Dedifferentiated amniotic fluid mesenchymal stem cell (primary cell): ENCODE measurements at regions not wholly inside any gene's neighbourhood (a gene's known extent, or its start where the extent isn't known, plus 50 kb on each side); places are given as distances from the start of the nearest gene placed in this dataset.
"Not testable (repeated sequence)": the region's sequence is repeated elsewhere in the genome, so short reads cannot be mapped to it uniquely, and the experiment has no call there.

Experiments
- DNase-seq: peaks from one replicate; pipeline ENCODE4 v3.0.0-alpha.2; 2016; ENCODE audit errors: extremely low spot score

DNA sequence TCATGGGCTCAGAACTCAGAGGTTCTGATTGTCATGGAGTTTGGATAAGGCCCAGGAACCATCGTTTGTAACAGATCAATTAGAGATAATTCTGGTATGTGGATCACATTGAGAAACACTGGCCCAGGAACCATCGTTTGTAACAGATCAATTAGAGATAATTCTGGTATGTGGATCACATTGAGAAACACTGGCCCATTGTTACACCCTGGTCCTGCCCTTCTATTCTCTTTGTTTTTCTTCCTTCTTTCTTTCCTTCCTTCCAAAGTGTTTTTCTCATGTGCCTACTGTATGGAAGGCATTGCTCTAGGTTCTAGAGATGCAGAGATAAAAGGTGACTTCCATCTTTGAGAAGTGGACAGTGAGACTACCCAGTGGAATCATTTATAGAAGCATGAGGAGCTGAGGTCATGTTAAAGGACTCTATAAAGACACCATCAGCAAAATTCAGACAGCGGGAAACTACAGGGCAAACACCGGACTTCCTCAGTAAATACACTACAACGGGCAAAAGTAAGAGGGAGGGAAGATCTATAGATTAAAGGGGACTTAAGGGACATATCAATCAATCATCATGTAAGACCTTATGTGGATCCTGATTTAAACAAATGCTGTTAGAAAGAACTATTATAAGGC, 153.8 kb downstream of the UNC5CL start:
- no peak for DNase-seq

DNA sequence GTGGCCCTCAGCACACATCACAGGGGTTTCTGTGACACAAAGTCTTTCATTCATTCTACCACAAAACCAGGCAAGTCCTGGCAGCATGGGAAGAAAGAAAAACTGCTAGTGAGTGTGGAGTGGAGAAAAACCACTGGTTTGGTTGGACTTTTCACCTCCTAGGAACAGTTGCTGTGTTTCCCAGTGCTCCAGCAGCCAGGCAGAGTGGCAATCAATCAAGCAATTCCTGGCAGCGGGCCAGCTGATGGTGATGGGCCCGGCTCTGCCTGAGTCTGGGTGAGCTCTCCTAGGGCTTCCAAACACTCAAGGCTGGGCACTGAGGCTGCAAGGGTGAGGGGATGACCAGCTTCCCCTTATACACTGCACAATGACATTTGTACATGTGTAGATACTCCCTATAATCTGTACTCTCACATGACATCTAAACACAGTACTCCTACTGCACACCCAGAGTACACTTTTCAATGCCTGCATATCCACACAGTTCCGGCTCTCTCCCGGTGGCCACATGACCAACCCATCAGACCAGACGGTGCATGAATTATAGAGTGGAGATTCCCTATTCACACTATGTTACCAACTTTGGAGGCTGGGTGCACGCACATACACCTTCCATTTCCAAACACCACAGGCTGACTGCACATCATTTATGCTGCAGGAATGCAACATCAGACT, 156.6 kb downstream of the UNC5CL start:
- DNase-seq: no peak

DNA sequence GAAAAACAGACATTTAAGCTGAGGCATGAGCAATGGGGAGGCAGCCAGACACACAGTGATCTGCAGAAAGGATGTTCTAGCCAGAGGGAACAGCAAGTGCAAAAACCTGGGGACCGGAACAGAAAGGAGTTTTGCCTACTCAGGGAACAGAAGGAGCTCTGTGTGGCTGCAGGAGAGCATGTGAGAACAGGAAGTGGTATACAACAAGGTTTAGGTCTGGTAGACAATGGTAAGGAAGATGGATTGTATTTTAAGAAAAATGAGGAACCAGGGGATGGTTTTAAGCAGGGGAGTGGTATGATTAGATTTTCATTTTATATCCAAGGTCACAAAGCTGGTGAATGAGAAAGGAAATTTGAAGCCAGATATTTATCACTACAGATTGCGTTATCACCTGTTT, 157.5 kb downstream of the UNC5CL start:
- DNase-seq: no peak

DNA sequence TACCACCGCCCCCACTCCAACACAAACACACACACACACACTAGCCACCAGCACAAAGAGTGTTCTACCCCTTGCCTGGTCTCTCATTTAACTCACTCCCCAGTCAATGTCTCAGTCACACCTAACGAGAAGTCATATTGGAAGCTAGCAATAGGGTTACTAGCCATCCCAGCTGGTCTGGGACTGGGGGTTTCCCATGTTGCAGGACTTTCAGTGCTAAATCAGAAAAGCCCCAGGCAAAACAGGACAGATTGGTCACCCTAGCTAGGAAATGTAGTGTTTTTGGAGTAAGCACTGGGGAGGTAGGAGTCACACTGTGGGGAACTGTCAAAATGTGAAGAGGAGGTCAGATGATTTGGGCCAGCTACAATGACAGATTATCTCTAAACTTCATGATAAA, 158.1 kb downstream of the UNC5CL start:
- no peak for DNase-seq

DNA sequence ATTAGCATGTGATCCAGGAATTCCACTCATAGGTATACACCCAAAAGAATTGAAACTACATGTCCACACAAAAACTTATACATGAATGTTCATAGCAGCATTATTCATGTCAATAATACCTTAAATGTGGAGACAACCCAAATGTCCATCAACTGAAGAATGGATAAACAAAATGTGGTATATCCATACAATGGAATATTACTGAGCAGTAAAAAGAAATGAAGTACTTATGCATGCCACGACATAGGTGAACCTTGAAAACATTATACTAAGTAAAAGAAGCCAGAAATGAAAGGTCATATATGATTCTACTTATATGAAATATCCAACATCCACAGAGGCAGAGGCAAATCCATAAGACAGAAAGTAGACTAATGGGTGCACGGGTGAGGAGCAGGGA, 159.9 kb downstream of the UNC5CL start:
- no peak for DNase-seq

DNA sequence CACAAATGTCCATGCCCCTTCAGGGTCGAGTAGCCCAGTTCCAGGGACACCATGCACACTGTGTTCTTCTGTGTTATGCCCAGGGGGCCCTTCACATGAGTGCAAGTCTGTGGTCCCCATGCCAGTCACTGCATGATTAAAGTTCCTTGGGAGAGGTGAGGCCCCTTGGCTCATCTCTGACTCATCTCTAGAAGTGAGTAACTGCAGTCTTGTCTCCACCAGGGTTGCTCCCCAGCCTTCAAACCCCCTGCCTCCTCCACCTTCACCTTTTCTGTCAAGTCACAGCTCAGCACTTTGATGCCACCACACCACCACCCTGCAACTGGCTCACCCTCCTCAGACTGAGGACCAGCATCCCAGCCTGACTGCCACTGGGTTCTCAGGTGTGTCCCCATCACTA, 161.7 kb downstream of the UNC5CL start:
- DNase-seq: no peak

DNA sequence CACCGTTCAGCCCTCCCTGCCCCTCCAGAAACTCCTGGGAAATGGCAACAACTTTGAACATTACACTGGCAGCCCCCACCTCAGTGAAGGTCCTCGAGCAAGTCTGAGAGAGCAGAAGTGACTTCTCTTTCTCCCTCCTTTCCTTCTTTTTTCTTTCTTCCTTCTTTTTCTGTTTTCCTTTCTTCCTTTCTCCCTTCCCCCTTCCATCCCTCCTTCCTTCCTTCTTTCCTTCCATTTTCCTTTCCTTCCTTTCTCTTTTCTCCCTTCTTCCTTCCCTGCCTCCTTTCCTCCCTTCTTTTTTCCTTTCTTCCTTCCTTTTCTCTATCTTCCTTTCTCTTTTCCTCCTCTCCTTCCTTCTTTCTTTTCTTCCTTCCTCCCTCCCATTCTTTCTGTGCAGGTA, 162.7 kb downstream of the UNC5CL start:
- DNase-seq: no peak

DNA sequence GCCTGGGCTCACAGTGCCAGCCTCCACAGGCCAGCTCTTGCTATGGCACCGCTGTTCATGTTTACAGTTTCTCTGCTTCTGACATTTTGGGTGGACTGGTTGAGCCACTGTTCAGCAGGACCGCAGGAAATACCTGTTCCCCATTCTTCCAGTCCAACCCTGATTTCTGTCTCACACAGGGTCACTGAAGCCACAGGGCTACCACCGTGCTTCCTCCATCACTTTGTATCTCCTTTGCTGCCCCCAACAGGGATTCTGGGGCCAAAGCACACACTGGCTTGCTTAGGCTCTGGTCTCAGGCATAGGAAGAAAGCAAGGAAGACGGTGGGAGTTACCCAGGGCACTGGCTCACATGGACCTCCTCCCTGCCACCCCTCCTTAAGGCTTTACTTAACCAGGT, 164.5 kb downstream of the UNC5CL start:
- DNase-seq: no peak

DNA sequence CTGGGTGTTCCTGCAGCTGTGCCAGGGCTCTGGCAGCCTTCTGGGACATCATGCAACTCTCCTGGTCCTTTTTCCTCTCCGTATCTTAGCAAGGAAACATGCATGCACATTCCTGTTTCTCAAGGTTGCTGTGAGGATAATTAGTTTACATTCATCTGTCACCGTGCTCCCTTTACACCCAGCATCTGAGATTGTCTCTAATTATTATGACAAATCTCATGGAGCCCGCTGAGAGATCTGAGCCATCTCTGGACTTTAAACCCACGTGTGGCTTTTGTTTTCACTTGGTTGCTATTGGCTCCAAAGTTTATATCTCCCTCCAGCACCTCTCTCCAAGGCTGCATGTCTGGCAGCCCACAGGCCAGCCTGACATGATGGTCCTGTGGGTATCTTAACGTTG, 167.6 kb downstream of the UNC5CL start:
- DNase-seq: no peak

DNA sequence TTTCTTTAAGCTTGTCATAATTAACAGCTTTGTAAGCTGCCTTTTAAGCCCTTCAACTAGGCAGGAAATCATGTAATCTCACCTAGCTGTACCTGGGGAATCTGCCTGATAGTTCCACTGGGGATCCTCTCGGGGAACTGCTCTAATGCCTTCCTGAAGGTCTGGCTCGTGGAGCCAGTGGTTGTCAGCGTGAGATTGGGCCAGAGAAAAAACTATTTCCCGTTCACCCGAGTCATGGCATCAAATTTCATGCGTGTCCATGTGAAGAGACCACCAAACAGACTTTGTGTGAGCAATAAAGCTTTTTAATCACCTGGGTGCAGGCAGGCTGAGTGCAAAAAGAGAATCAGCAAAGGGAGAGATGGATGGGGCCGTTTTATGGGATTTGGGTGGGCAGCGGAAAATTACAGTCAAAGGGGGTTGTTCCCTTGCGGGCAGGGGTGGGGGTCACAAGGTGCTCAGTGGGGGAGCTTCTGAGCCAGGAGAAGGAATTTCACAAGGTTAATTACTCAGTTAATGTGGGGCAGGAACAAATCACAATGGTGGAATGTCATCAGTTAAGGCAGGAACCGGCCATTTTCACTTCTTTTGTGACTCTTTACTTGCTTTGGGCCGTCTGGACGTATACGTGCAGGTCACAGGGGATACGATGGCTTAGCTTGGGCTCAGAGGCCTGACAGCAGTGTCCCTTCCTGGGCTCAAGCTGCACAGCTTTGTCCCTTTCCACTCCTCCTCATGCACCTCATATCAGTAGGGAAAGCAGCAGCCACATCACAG, 170.7 kb downstream of the UNC5CL start:
- DNase-seq: not testable (repeated sequence)

DNA sequence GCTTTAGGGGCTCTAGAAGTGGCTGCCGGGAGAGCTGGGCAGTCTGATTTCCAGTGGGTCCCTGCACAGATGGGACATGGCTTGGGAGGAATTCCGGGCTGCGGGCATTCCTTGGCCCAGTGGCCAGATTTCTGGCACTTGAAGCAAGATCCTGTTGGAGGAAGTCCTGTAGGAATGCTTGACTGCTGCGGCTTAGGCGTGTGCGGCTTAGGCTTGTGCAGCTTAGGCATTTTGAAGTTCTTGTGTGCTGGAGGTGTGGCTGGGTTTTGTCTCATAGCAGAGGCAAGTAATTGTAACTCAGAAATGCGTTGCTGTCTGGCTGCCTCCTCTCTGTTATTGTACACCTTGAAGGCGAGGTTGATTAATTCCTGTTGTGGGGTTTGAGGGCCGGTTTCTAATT, 171.5 kb downstream of the UNC5CL start:
- DNase-seq: not testable (repeated sequence)

DNA sequence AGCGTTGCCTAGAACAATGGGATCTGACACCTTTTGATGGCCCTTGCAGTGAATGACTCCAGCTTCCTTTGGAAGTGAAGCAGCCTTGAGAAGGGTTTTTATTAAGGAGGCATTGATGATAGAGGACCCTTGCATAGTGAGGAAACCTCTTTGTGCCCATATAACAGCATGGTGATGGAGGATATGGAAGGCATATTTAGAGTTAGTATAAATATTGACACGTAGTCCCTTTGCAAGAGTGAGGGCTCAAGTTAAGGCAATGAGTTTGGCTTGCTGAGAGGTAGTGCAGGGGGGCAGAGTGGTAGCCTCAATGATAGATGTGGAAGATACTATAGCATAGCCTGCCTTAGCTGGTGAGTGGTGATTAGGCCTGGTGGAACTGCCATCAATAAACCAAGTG, 173.8 kb downstream of the UNC5CL start:
- not testable (repeated sequence) for DNase-seq

DNA sequence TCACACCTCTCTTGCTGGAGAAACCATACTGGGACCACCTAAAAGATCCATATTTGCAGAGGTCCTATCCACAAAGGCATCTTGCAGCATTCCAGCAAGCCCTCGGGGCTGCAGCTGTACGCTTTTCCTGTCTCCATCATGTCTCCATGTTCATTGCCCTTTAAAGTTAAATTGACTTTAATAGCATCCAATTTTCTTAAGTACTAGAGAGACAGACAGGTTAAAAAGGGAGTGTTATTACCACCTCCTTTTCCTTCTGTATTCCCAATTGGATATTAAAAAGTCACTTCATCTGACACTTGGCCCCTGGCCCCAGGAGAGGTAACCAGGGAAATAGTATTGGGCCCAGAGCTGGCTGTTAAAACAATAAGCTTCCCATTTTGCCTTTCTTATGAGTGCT, 178.6 kb downstream of the UNC5CL start:
- DNase-seq: no peak

DNA sequence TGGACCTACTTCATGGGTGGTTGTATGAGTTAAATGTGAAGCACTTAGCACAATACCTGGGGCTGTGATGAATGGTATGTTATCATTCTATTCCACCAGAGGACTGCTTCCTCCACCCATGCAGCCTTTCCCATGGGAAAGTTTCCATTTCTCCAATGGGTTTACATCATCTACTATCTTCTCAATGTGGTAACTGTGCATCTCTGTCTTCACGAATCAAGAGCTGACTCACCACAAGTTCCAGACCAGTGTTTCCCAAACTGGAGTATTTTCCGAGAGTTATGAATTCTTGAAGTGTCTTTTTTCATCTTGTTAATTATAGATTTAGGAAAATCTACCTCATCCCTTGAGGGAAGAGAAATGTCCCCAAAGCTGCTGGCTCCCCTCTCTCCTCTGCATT, 182.8 kb downstream of the UNC5CL start:
- no peak for DNase-seq

DNA sequence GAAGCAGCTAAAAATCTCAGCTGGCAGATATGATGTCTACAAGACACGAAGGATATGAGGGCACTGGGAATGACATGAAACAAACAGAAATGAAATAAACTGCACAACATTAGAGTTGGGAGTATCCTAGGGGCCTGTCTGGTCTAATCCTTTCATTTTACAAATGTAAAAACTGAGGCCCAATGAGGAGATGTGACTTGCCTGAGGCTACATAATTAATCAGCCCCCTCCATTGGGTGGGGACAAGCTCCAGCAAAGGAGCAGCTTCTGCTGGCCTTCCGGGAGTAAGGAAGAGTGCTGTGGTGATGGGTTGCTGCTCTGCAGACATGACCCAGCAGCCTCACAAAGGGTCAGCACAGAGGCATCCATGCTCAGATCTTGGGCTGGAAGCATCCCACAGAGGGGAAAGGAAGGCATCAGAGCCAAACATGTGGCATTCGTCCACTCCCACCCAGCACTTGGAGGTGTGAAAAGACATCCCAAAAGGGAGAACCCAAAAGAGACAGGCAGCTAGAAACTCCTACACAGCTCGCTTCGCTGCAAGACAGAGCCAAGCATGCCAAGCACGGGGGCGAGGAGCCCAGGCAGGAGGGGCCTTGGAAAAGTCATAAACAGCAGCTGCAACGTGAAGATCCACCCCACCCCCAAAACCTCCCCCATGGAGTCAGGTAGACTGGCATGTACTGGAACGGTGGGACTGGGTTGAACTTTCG, 183.7 kb downstream of the UNC5CL start:
- DNase-seq: no peak

DNA sequence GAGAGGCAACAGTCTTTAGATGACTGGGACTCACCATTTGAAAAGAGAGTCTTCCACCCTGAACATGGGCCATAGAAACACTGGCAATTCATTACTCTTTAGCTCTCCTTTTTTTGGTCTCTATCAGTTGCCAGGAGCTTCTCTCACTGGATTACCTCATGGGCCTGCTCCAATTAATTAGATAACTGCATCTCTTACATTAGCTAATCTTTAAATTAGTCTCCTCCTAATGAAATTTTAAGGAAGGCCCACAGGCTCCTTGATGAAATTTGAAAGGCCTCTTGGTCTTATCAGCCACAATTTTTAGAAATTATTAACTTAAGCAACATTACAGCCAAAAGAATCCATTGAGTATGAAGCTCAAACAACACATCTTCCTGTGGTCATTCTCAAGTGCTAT, 184.4 kb downstream of the UNC5CL start:
- no peak for DNase-seq

DNA sequence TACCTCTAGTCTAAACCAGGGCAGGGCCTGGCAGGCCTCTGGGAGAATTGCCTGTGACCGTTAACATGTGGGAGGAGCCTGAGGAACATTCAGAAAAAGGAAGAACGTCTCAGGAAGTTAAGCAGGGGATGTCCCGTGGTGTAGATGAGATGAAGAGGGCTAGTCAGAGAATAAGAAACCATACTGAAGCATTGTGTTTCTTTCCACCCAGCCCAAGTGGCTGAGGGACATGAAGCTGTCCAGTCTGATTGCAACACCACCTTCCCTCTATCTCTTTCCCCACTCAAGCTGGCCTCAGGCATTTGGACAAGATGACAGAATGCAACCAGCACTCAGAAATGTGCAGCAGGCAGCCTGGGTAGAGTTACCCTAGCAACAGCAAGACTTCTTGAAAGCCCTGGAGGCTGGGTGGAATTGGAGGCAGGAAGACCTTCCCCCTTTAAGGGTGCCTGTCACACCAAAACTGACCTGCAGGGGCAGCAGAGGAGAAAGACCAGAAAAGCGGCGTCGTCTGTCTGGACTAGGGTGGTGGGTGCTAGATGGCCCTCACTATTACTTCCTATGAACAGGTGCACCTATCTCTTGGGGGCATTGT, 186.1 kb downstream of the UNC5CL start:
- DNase-seq: no peak

DNA sequence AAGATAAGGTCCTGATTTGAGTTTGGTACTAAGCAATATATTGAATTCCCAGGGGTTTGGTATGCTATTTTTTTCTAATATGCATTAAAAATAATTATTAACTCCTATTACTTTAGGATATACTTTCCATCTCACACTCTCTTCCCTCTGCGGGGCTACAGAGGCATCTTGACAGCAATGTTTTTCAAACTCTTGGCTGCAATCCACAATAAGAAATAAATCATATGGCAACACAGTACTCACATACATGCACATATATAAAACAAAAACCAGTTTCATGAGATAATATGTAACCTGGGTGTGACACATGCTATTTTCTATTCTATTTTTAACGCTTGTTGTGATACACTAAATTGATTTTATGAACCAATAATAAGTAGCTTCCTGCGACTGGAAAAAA, 189.5 kb downstream of the UNC5CL start:
- DNase-seq: no peak

DNA sequence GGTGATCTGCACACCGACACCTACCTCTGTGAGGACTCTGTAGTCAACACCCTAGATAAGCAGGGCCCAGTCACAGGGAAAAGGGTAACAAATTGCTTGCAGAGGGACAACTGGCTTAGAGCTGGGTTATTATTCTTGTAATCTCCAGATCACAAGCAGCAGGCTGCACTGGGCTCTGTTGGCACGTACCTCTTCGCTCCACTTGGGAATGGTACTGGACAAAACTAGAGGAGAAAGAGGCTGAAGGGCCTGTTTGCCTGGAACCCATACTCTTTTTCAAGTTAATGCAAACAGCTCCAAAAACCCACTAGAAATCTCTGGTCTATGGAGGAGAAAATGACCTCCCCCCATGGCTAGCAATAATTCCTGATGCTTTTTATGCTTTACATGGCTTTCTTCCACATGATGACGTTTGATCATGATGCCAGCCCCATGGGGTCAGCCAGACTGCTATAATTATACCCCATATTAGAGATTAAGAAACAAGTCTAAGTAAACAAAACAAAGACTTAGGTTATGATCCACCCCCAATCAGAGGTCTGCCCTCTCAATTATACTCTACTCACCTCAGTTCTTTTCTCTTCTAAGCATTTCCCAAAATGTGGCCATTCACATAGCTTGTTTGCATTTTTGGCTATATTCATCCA, 190.0 kb downstream of the UNC5CL start:
- no peak for DNase-seq

DNA sequence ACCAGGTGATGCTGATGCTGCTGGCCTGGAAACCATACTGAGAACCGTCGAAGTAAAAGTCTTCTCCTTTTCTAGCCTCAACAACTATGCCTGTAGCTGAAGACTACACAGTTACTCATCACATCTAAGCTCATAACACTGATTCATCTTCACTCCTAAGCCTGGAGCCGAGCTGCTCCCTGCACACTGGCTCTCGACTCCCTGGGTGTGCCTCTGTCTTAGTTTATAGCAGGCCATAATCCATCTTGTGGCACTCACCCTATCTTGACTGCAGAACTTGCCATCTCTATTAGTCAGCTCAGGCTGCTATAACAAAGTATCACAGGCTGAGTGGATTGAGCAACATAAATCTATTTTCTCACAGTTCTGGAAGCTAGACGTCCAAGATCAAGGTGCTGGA, 191.0 kb downstream of the UNC5CL start:
- DNase-seq: no peak

DNA sequence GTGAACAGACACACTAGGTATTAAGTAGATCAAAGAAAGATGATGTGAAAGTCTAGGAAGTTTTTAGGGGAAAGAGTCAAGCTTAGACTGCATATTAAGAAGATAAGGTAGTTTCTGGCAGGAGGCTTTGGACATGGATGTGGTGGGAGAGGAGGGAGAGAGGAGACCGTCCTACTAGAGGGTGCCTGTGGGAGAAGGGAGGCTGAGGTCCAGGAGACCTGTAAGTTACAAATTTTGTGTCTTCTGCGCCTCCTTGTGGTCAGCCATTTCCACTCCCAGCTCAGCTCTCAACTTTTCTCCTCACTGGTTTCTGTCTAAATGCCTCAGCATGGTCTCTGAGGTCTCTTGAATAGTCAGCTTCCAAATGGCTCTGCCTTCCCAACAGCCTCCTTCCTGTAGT, 193.5 kb downstream of the UNC5CL start:
- no peak for DNase-seq

DNA sequence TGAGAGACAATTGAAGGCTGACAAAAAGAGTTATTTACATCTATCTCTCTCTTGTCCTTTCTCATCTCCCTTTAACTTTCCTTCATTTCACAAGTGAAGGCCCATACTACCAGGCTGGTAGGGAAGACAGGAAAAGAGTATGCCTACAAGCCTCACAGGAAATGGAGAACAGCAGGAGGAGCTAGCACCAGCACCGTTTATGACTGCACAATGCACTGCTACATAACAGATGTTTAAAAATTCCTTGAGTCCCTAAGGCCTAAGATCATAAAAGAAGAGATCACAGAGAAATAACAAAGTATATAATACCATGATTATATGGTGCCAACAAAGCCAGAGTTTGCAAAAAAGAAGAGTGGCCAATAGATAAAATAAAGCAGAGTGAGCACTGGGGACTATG, 194.8 kb downstream of the UNC5CL start:
- no peak for DNase-seq
